ENCODE measurements at regions not wholly inside any gene's neighbourhood (a gene's known extent, or its start where the extent isn't known, plus 50 kb on each side); places are given as distances from the start of the nearest gene placed in this dataset.

- no peak for TF ChIP-seq POLR2A (IDR thresholded peaks at IDR 0.05)
- no peak for TF ChIP-seq CTCF (IDR thresholded peaks at IDR 0.05)
Observed at GRCh38 chr3:160099834-160100233, 111.2 kb downstream of the IL12A start.
